Stomach smooth muscle (tissue), 2 donors: ENCODE measurements at regions not wholly inside any gene's neighbourhood (a gene's known extent, or its start where the extent isn't known, plus 50 kb on each side); places are given as distances from the start of the nearest gene placed in this dataset.

ENCODE experiments used
- H3K27ac ChIP-seq: one replicate; pipeline ENCODE4 v1.7.0; 2013; ENCODE audit warnings: mild to moderate bottlenecking, low read length, inconsistent platforms
- H3K27me3 ChIP-seq, 2 donors: one replicate each; pipeline ENCODE4 v1.7.0; 2013; ENCODE audit warnings: low read length in 2 of 2; ENCODE audit not compliant: insufficient read depth in 2 of 2, control insufficient read depth in 1 of 2
- H3K36me3 ChIP-seq, 2 donors: one replicate each; pipeline ENCODE4 v1.7.0; 2013; ENCODE audit warnings: low read length in 2 of 2; ENCODE audit not compliant: control insufficient read depth in 2 of 2, insufficient read depth in 2 of 2
- H3K4me1 ChIP-seq: one replicate; pipeline ENCODE4 v1.7.0; 2013; ENCODE audit warnings: low read length; ENCODE audit not compliant: control insufficient read depth, insufficient read depth
- H3K4me3 ChIP-seq, 2 donors: one replicate each; pipeline ENCODE4 v1.7.0; 2013; ENCODE audit warnings: low read length in 2 of 2
- H3K9ac ChIP-seq, 2 donors: one replicate each; pipeline ENCODE4 v1.7.0; 2013; ENCODE audit warnings: low read length in 2 of 2, mild to moderate bottlenecking in 1 of 2
- H3K9me3 ChIP-seq, 2 donors: one replicate each; pipeline ENCODE4 v1.7.0; 2013; ENCODE audit warnings: low read length in 2 of 2; ENCODE audit not compliant: control insufficient read depth in 2 of 2
- donor health status: healthy.
- donor health status: Pancreatic carcinoma.

- Histone ChIP-seq H3K9ac (no peak overlapping the region), H3K4me3 (no peak overlapping the region), H3K27ac (no peak overlapping the region), H3K27me3 (no peaks in the 10 kb centered on the region), H3K4me1 (no peaks in the 10 kb centered on the region), H3K9me3 (no peaks in the 10 kb centered on the region), H3K36me3 (no peaks in the 10 kb centered on the region)
Observed at GRCh38 chr2:49553658-49554057, 399.3 kb upstream of the FSHR start.

GRCh38 chr2:49532702-49533101, 378.4 kb upstream of the FSHR start:
- Histone ChIP-seq H3K9me3 (no peaks in the 10 kb centered on the region), H3K9ac (no peak overlapping the region), H3K27ac (no peak overlapping the region)

GRCh38 chr2:49515996-49516782, 361.9 kb upstream of the FSHR start:
- H3K9ac ChIP-seq = no peak overlapping the region
- no peaks in the 10 kb centered on the region for H3K36me3 ChIP-seq
- no peaks in the 10 kb centered on the region for H3K27me3 ChIP-seq
- H3K4me3 ChIP-seq = no peak overlapping the region
- H3K4me1 ChIP-seq = no peaks in the 10 kb centered on the region
- no peaks in the 10 kb centered on the region for H3K9me3 ChIP-seq
- no peak overlapping the region for H3K27ac ChIP-seq

More at GRCh38 chr2:49532702-49533101, 378.4 kb upstream of the FSHR start:
- Histone ChIP-seq H3K4me1 (no peaks in the 10 kb centered on the region), H3K36me3 (no peaks in the 10 kb centered on the region), H3K27me3 (no peaks in the 10 kb centered on the region), H3K4me3 (no peak overlapping the region)

- Histone ChIP-seq H3K4me3 (no peak overlapping the region), H3K36me3 (no peaks in the 10 kb centered on the region), H3K27me3 (no peaks in the 10 kb centered on the region), H3K9me3 (no peaks in the 10 kb centered on the region), H3K9ac (no peak overlapping the region), H3K27ac (no peak overlapping the region), H3K4me1 (no peaks in the 10 kb centered on the region)
Observed at GRCh38 chr2:49514201-49514600, 359.9 kb upstream of the FSHR start.

GRCh38 chr2:49490710-49491109, 336.4 kb upstream of the FSHR start:
- no peaks in the 10 kb centered on the region for H3K9me3 ChIP-seq
- no peaks in the 10 kb centered on the region for H3K36me3 ChIP-seq
- no peak overlapping the region for H3K4me3 ChIP-seq
- no peak overlapping the region for H3K9ac ChIP-seq
- H3K27ac ChIP-seq = no peak overlapping the region
- H3K4me1 ChIP-seq = peaks cover 3% of the 10 kb centered on the region
- H3K27me3 ChIP-seq = no peaks in the 10 kb centered on the region

GRCh38 chr2:49487139-49487538, 332.8 kb upstream of the FSHR start:
- no peak overlapping the region for H3K4me3 ChIP-seq
- H3K36me3 ChIP-seq = no peaks in the 10 kb centered on the region
- no peaks in the 10 kb centered on the region for H3K9me3 ChIP-seq
- no peaks in the 10 kb centered on the region for H3K27me3 ChIP-seq
- no peak overlapping the region for H3K9ac ChIP-seq
- H3K27ac ChIP-seq = no peak overlapping the region
- H3K4me1 ChIP-seq = peaks cover 3% of the 10 kb centered on the region

- no peak overlapping the region for H3K27ac ChIP-seq
- no peaks in the 10 kb centered on the region for H3K27me3 ChIP-seq
- no peaks in the 10 kb centered on the region for H3K4me1 ChIP-seq
- no peaks in the 10 kb centered on the region for H3K36me3 ChIP-seq
- no peak overlapping the region for H3K4me3 ChIP-seq
- no peak overlapping the region for H3K9ac ChIP-seq
- no peaks in the 10 kb centered on the region for H3K9me3 ChIP-seq
Observed at GRCh38 chr2:49480520-49480919, 326.2 kb upstream of the FSHR start.

GRCh38 chr2:49465157-49465831, 311.0 kb upstream of the FSHR start:
- H3K27me3 ChIP-seq = no peaks in the 10 kb centered on the region
- H3K9ac ChIP-seq = no peak overlapping the region
- H3K9me3 ChIP-seq = no peaks in the 10 kb centered on the region
- H3K36me3 ChIP-seq = no peaks in the 10 kb centered on the region
- no peak overlapping the region for H3K27ac ChIP-seq
- no peak overlapping the region for H3K4me3 ChIP-seq
- no peaks in the 10 kb centered on the region for H3K4me1 ChIP-seq

GRCh38 chr2:49459314-49459993, 305.1 kb upstream of the FSHR start:
- Histone ChIP-seq H3K4me3 (no peak overlapping the region), H3K9me3 (no peaks in the 10 kb centered on the region), H3K27me3 (no peaks in the 10 kb centered on the region), H3K36me3 (no peaks in the 10 kb centered on the region), H3K27ac (no peak overlapping the region), H3K4me1 (no peaks in the 10 kb centered on the region), H3K9ac (no peak overlapping the region)

GRCh38 chr2:49444005-49444404, 289.7 kb upstream of the FSHR start:
- no peak overlapping the region for H3K27ac ChIP-seq
- no peaks in the 10 kb centered on the region for H3K9me3 ChIP-seq
- H3K4me1 ChIP-seq = no peaks in the 10 kb centered on the region
- no peak overlapping the region for H3K9ac ChIP-seq
- H3K36me3 ChIP-seq = no peaks in the 10 kb centered on the region
- H3K4me3 ChIP-seq = no peak overlapping the region
- no peaks in the 10 kb centered on the region for H3K27me3 ChIP-seq
